ENCODE measurements at regions not wholly inside any gene's neighbourhood (a gene's known extent, or its start where the extent isn't known, plus 50 kb on each side); places are given as distances from the start of the nearest gene placed in this dataset.

- no peaks in the 10 kb centered on the region for H3K27me3 Mint-ChIP-seq (ENCODE audit: low read depth)
- H3K23ac ChIP-seq (ENCODE audit: insufficient read length, low read depth, low read length) = no peak overlapping the region
- no peaks in the 10 kb centered on the region for H3K79me1 ChIP-seq (ENCODE audit: insufficient read depth, low read depth, low read length, poor library complexity, severe bottlenecking)
- no peak overlapping the region for H3K27ac Mint-ChIP-seq
- no peaks in the 10 kb centered on the region for H3K9me3 ChIP-seq (ENCODE audit: control insufficient read depth, low read depth, low read length)
- H3K14ac ChIP-seq (ENCODE audit: insufficient read depth, low read length) = no peak overlapping the region
- H3K56ac ChIP-seq (ENCODE audit: insufficient read length, low read depth, low read length) = no peak overlapping the region
- H3K4me1 Mint-ChIP-seq = peaks cover 18 to 25% of the 10 kb centered on the region in 2 experiments
- WGBS (ENCODE audit: extremely low coverage, insufficient read length, low lambda C conversion rate) = no CpG with 5 or more reads among the region's 4 CpGs
- no peaks in the 10 kb centered on the region; a peak in 1 of 5 replicates for H3K9me3 Mint-ChIP-seq
- no peaks in the 10 kb centered on the region for H4K20me1 ChIP-seq (ENCODE audit: control insufficient read depth, insufficient read depth, insufficient read length)
- H4K5ac ChIP-seq (ENCODE audit: insufficient read length, low read depth, low read length) = no peak overlapping the region
- no peak overlapping the region for H2AK5ac ChIP-seq (ENCODE audit: insufficient read length, low read length)
- no peak for DNase-seq
- H2AFZ ChIP-seq (ENCODE audit: low read length) = no peak overlapping the region
- no peak overlapping the region for H2BK15ac ChIP-seq (ENCODE audit: low read depth, low read length)
- H4K8ac ChIP-seq (replicated peaks; ENCODE audit: insufficient read length, low read depth, low read length) = no peak overlapping the region
- no peak overlapping the region for H3K4ac ChIP-seq (ENCODE audit: low read depth, low read length)
- no peak overlapping the region for H3T11ph ChIP-seq (ENCODE audit: low read length)
- H3K27me3 ChIP-seq (ENCODE audit: insufficient read depth, low read length) = no peaks in the 10 kb centered on the region
- H3K23me2 ChIP-seq (ENCODE audit: insufficient read length, low read depth, low read length, poor library complexity, severe bottlenecking) = no peaks in the 10 kb centered on the region
- H3K4me2 ChIP-seq (ENCODE audit: insufficient read depth, insufficient read length, low read length) = no peak overlapping the region
- H2BK5ac ChIP-seq (ENCODE audit: insufficient read length, low read length) = no peak overlapping the region
- H2BK12ac ChIP-seq (ENCODE audit: insufficient read length, low read depth, low read length) = no peak overlapping the region
- no peak overlapping the region for H4K91ac ChIP-seq (ENCODE audit: insufficient read length, low read depth, low read length)
- H3K18ac ChIP-seq (ENCODE audit: insufficient read length, low read depth, low read length) = no peak overlapping the region
- no peak overlapping the region for H2BK20ac ChIP-seq (ENCODE audit: low read depth, low read length, poor library complexity, severe bottlenecking)
- H3K79me2 ChIP-seq (ENCODE audit: insufficient read depth, low read length) = no peaks in the 10 kb centered on the region
- H3K9ac ChIP-seq (ENCODE audit: extremely low read depth, insufficient read length, low read length) = no peak overlapping the region
- no peaks in the 10 kb centered on the region for H3K4me1 ChIP-seq (ENCODE audit: insufficient read depth, low read length)
- no peak overlapping the region for H2BK120ac ChIP-seq (ENCODE audit: low read depth, low read length, poor library complexity, severe bottlenecking)
- no peak overlapping the region for H3K4me3 Mint-ChIP-seq
- TF ChIP-seq, protein P1, sequence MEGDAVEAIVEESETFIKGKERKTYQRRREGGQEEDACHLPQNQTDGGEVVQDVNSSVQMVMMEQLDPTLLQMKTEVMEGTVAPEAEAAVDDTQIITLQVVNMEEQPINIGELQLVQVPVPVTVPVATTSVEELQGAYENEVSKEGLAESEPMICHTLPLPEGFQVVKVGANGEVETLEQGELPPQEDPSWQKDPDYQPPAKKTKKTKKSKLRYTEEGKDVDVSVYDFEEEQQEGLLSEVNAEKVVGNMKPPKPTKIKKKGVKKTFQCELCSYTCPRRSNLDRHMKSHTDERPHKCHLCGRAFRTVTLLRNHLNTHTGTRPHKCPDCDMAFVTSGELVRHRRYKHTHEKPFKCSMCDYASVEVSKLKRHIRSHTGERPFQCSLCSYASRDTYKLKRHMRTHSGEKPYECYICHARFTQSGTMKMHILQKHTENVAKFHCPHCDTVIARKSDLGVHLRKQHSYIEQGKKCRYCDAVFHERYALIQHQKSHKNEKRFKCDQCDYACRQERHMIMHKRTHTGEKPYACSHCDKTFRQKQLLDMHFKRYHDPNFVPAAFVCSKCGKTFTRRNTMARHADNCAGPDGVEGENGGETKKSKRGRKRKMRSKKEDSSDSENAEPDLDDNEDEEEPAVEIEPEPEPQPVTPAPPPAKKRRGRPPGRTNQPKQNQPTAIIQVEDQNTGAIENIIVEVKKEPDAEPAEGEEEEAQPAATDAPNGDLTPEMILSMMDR (conservative IDR thresholded peaks at IDR 0.05) = no peak
- no peak overlapping the region for H3K27ac ChIP-seq (ENCODE audit: insufficient read length, low read depth, low read length)
- peaks cover 0 to 2% (median 0%) of the 10 kb centered on the region in 3 experiments; a peak in 2 of 7 replicates for H3K36me3 Mint-ChIP-seq (ENCODE audit: insufficient read depth in 1 of 3, low read depth in 3 of 3)
These were observed 122.5 kb upstream of the RND3 start for GRCh38 chr2:150609831-150610582.

Measured in H9 (cell line).